SU-DHL-6 (cell line): ENCODE measurements at regions not wholly inside any gene's neighbourhood (a gene's known extent, or its start where the extent isn't known, plus 50 kb on each side); places are given as distances from the start of the nearest gene placed in this dataset.

ENCODE experiments used
- EZH2phosphoT487 ChIP-seq: fragments of 200-600 bp; sonication (generic), shearing (Covaris generic); conservative IDR thresholded peaks from 2 replicates; pipeline ENCODE4 v1.6.1; 2018; ENCODE audit warnings: mild to moderate bottlenecking, antibody characterized with exemption, low read length, moderate library complexity, mixed read lengths
- TF ChIP-seq, protein P1 (sequence below): fragments of 200-600 bp; sonication (generic); IDR thresholded peaks from one replicate; pipeline ENCODE4 v1.5.1; 2017; ENCODE audit warnings: antibody characterized with exemption, mild to moderate bottlenecking, low read length, moderate library complexity; ENCODE audit not compliant: insufficient read depth, poor library complexity, severe bottlenecking

DNA sequence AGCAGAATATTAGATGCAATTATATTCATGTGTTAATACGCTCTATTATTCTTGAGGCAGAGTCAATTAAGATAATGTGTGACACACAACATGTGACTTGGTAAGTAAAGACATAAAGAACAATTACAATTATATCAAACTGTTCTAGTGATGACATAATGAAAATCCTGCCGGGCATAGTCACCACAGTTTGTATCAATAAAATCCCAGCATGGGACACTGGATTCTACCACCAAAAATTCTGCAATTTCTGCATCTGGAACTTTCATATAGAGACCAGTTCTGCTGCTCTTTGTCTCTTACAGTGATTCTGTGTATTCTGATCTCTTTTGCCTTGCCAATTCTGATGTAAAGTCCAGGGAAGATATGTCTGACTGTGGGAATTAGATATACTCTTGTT lies 495.6 kb upstream of the LRRC4C start:
- TF ChIP-seq, protein P1, sequence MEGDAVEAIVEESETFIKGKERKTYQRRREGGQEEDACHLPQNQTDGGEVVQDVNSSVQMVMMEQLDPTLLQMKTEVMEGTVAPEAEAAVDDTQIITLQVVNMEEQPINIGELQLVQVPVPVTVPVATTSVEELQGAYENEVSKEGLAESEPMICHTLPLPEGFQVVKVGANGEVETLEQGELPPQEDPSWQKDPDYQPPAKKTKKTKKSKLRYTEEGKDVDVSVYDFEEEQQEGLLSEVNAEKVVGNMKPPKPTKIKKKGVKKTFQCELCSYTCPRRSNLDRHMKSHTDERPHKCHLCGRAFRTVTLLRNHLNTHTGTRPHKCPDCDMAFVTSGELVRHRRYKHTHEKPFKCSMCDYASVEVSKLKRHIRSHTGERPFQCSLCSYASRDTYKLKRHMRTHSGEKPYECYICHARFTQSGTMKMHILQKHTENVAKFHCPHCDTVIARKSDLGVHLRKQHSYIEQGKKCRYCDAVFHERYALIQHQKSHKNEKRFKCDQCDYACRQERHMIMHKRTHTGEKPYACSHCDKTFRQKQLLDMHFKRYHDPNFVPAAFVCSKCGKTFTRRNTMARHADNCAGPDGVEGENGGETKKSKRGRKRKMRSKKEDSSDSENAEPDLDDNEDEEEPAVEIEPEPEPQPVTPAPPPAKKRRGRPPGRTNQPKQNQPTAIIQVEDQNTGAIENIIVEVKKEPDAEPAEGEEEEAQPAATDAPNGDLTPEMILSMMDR = no peak
- no peak for TF ChIP-seq EZH2phosphoT487
